HG02884 (cell line): ENCODE measurements at regions not wholly inside any gene's neighbourhood (a gene's known extent, or its start where the extent isn't known, plus 50 kb on each side); places are given as distances from the start of the nearest gene placed in this dataset.

Source experiments
- ATAC-seq: cut with Tn5 transposase; IDR thresholded peaks from one replicate; pipeline ENCODE4 v1.9.1; 2021; ENCODE audit warnings: mild to moderate bottlenecking, moderate library complexity; ENCODE audit not compliant: unreplicated experiment

- no peak for ATAC-seq
These were observed 86.6 kb downstream of the BOD1 start for GRCh38 chr5:173529861-173530260.

- no peak for ATAC-seq
These were observed 88.8 kb downstream of the BOD1 start for GRCh38 chr5:173527671-173528070.

GRCh38 chr5:173524136-173524535 lies 92.3 kb downstream of the BOD1 start:
- no peak for ATAC-seq

DNA sequence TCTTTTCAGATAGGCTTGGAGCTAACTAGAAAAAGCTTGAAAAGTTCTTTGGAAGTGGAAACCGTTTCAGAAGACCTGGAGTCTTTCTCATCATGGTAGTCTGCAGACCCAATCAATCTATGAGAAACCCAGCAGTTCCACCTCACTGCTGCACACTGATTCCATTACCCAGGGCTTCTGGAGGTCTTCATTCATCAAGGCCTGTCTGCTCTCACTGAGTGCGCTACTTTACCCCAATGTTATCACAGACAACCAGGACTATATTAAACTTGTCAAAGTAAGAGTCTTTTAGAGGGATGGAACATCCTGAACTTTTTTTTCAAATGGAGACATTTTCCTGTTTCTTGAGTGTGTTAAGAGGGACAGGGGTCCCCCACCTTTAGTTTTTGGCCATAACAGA lies 93.1 kb downstream of the BOD1 start:
- ATAC-seq: no peak

GRCh38 chr5:173522518-173522917 lies 93.9 kb downstream of the BOD1 start:
- ATAC-seq: no peak

DNA sequence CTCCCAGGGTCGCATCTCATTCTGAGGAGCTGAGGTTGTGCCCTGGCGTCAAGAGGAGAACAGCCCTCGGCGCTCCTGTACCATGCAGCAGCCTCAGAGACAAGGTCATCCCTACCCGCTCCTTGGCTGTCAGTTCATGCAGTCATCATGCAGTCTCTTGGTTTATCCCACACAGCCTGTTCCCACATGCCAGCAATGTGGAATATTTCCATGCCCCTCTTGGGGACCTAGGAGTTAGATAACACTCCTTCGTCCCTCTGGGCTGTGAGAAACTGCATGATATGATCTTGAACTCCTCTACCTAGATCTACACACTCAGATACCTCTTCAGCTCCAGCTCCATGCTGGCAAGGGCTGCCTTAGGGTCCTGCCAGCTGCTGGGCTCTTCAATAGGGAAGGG lies 97.6 kb downstream of the BOD1 start:
- no peak for ATAC-seq

DNA sequence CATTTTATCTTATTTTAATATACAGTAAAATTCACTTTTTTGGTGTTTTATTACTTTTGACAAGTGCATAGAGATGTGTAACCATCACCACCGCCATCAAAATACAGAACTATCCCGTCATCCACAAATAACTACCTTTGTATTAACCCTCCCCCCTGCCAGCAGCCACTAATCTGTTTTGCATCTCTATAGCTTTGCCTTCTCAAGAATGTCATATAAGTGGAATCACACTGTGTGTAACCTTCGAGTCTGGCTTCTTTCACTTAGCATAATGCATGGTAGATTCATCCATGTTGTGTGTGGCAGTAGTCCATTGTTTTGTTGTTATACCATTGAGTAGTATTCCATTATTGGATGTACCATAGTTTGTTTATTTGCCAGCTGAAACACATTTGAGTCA lies 98.8 kb downstream of the BOD1 start:
- no peak for ATAC-seq

DNA sequence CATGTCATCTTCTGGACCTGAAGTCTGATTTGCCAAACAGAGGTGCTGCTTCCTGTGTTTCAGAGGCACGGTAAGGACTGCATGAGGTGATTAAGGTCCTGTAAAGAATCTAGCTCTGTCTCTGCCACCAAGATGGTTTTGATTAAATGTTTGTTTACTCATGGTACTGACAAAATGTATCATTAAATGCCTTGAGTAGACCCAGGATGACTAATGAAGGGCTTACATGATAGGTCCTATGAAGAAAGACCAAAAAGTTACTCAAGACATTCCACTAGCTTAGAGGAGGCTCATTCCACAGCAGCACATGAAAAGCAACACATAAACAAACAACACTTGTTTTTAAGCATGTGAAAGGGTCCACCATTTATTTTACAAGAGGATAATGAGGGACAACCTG lies 100.9 kb downstream of the BOD1 start:
- no peak for ATAC-seq

DNA sequence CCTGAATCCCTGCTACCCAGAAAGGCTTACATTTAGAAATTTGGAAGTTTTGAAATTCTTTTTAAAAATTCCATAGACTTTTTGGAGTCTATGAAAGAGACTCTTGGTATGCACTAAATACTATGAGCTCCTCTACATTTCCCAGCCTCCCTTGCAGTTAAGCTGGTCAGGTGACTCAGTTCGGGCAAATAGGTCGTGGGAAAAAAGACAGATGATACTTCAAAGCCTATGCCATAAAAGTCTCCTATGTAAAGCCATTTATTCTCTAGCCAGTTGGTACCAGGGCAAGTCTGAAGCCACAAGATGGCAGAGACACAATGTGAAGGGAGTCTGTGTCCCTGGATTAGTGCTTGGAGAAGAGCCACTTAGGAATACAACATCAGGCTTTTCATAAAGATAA lies 101.8 kb downstream of the BOD1 start:
- no peak for ATAC-seq

DNA sequence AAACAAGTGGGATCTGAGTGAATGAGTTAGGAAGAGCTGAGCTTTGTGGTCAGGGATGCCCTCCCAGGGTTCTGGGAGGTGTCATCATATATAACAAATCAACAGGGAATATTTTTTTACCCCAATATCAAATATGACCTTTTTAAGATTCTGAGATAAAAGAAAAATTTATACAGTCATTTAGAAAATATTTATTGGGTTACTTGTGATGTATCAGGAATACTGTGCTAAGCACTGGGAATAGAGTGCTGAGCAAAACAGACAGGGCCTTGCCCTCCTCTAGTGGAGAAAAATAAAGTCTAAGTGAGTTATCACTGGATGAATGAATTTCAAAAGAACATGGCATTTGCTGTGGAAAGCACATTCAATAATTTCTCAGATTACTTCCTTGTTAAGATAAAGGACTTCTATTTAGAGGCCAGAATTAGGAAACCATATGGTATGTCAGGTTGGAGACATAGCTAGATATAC lies 102.9 kb downstream of the BOD1 start:
- no peak for ATAC-seq

DNA sequence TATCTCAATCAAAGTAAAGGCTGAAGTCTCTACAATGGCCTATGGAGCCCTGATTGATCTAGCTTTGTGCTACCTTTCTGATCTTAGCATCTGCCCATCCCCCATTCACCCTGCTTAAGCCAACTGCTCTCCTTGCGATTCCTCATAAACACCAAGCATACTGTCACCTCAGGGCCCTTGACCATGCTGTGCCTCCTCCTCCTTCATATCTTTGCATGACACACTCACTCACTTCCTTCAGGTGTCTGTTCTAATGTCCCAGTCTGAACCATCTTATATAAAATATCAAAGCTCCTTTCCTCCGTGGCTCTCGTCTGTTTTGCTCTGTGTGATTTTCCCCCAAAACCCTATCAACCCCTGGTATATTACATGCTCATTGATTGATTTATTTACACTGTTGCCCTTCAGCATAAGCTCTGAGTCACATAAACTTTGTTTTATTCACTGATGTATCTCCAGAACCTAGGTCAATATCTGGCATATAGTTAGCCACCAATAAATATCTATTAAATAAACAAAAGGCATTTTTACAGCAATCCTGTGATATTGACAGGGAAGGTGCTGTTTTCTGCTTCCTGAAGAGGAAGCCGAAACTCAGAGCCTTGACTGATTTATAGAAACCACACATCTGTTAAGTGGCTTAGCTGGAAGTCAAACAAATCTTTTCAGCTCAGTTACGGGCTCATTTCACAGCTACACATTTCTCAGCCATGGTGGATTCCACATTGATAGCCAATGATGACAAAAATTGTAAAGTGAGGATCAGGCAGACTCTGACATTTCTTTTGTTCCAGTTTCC lies 103.6 kb downstream of the BOD1 start:
- no peak for ATAC-seq

- no peak for ATAC-seq
These were observed 107.4 kb downstream of the BOD1 start for GRCh38 chr5:173509060-173509459.

DNA sequence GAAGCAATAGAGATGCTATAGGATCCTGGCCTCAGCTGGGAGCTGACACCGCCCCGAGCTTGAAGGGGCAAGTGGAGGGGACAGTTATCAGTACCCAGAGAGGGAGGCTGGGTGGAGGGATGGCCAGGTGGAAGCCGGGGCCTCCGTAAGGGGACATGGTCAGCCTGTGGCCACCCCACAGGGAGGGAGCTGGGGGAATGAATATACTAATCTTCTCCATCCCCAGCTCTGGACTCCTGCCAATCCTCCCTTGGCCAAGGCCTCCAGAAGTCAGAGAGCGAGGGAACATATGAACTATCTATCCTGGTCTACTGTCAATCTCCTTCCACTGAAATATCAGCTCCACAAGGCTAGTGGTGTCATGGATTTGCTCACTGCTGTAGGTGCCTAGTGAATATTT lies 109.3 kb downstream of the BOD1 start:
- ATAC-seq: no peak

GRCh38 chr5:173505634-173506033 lies 110.8 kb downstream of the BOD1 start:
- ATAC-seq: no peak

DNA sequence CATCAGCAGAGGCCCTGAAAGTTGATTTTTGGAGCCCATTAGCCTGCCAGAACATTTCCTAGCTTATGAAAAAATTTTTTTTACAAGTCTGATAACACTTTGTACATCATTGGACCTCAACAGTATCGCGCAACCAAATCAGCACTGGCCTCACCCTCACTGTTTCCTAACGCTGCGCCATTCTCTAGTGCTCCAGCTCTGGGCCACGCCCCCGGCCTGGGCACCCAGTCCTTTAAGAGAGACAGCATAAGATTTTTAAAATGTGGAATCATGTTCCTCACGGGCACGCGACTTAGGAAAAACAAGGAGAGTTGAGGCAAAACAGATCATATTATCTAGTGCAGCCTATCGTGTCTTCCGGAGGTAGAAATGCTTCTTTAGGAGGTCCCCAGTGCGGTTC lies 114.5 kb downstream of the BOD1 start:
- ATAC-seq: no peak

DNA sequence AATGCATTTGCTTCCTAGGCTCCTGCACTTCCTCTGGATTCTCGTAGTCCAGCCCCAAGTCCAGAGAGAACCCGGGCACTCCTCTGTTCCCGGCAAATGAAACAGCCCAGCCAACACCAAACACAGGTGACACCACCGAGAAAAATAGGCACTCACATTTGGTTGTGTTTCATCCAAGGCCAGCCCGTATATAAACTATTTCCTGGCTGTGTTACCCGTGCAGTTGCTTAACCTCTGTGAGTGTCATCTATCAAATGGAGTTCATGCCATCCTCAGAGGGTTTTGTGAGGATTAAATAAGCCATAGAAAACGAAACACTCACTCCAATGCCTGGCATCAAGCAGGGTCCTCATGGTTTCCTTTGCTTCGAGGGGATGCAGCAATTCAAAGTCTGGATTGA lies 115.2 kb downstream of the BOD1 start:
- no peak for ATAC-seq

GRCh38 chr5:173500213-173500560 lies 116.3 kb downstream of the BOD1 start:
- ATAC-seq: no peak

GRCh38 chr5:173499471-173500212 lies 116.8 kb downstream of the BOD1 start:
- ATAC-seq: no peak

DNA sequence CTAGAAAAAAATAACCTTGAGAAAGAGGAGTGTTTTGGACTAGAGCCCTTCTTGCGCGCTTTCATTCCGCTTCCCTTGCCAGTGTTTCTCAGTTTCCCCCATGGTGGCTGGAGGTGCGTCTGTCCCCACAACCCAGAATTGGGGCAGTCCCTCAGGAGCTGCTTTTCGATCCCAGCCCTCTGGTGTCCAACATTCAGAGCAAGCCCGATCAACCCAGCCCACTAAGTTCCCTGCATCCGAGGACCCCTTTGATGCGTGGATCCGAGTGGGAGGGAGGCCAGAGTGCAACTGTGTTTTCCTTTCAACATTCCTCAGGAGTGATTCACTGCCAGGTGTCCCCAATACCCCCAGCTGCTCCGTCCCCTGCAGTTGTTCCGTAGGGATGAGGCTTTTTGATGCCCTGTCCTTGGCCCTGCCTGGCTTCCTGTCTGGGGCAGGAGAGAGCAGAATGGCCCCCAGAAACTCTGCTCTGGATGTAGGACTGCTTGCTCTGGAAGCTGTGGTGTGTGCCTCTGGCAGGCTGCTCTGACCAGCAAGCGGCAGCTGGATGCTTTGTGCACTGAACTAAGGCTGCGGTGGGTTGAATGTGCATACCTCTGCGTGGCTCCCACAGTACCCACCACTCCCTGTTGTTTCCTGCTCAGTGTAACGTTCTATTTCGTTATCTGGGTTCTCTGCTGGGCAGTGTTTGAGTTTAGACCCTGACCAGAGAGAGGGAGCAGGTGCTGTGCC lies 117.5 kb downstream of the BOD1 start:
- ATAC-seq: no peak

- no peak for ATAC-seq
These were observed 118.2 kb downstream of the BOD1 start for GRCh38 chr5:173498286-173498685.

DNA sequence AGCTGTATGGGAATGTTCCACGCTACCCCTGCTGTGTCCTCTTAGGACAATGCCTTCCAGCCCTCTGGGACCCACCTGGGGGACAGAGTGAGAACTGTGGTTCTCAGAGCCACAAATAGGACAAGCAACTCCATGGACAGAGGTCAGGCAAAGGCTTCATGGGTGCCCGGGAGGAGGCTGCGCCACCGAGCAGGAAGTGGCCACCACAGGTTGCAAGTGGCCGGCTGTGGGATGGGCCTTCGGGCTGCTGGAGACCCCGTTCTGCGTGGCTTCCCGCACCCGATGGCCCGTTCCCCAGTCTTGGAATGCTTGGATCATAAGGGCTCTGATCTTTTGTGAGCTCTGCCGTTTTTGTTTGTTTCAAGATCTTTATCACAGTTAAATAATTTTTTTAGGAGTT lies 118.8 kb downstream of the BOD1 start:
- no peak for ATAC-seq

DNA sequence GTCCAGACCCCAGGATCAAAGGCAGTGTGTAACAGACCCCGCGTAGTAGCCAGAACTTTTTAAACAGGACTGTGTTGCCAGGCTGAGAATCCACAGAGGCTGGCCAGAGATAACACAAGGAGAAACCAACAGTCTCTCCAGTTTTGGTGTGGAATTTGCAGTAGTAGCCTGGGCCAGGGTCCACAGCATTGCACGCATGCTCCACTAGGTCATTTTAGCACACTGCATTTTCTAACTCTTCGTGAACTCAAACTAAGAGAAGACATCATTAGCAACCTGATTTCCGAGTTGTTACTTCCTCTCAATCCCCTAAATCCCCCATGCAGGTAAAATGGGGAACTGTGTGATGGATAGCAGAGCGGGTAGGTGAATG lies 119.6 kb downstream of the BOD1 start:
- no peak for ATAC-seq
